MV-4-11 (cell line): ENCODE measurements at regions not wholly inside any gene's neighbourhood (a gene's known extent, or its start where the extent isn't known, plus 50 kb on each side); places are given as distances from the start of the nearest gene placed in this dataset.

Experiments used
- DNase-seq: peaks from one replicate; lab custom pipeline; 2025; lab: John Stamatoyannopoulos, UW

DNA sequence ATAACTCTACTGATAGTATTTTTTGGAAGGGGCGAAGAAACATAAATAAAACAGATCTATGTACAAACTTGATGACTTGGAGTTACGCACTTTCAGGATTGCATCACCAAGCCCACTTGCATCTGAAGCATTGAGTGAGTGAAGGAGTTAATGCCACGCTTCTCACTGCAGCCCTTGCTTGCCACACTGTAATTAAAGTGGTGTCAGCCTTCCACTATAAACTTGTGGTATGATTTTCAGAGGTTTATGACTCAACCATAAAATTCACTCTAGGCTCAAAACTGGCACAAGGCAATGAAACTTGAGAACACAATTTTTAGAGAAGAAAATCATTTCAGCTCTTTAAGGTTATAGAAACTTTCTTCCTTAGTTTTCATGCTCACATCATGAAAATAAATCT lies 93.9 kb upstream of the PRMT6 start:
- no peak for DNase-seq

- no peak for DNase-seq
These were observed 92.0 kb upstream of the PRMT6 start for GRCh38 chr1:106964495-106964894.

- no peak for DNase-seq
These were observed 87.8 kb upstream of the PRMT6 start for GRCh38 chr1:106968644-106969043.

GRCh38 chr1:106969731-106970130 lies 86.7 kb upstream of the PRMT6 start:
- DNase-seq, result no peak

GRCh38 chr1:106972074-106972473 lies 84.4 kb upstream of the PRMT6 start:
- DNase-seq, result no peak

GRCh38 chr1:106975944-106976343 lies 80.5 kb upstream of the PRMT6 start:
- DNase-seq, result no peak

GRCh38 chr1:106978477-106979322 lies 77.8 kb upstream of the PRMT6 start:
- DNase-seq, result no peak

DNA sequence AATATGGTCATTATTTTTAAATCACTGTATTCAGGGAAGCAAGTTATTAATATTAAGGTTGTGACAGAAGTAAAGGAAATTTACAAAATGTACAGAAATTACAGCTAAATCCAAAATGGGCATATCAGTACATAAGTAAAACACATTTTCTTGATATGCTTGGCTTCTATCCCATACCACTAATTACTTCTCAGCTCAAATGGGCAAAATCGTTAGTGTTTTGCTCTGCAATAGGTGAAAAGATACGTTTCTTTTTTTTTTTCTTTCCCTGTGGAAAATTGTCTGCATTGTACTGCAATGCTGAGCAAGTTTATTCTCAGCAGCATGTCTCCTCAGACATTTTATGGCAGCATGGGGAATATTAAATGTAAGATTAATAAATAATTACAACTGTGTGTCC lies 77.1 kb upstream of the PRMT6 start:
- no peak for DNase-seq

DNA sequence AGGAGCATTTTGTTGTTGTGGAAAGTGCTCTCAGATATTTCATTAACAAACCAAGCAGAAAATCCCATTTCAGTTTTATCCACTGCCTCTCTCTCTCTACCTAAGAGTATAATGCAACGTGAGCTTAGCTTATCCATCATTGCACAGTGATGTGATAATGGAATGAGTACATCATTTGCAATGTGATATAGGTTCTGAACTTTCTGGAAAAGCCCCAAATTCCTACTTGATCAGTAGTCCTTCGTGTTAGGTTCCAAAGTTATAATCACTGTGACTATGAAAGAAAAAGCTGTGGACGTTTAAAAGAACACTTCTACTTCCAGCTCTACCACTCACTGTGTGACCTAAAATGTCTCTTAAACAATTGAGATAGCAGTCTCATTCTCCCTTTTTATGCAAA lies 76.4 kb upstream of the PRMT6 start:
- no peak for DNase-seq

GRCh38 chr1:106984801-106985200 lies 71.7 kb upstream of the PRMT6 start:
- no peak for DNase-seq

GRCh38 chr1:106986603-106987002 lies 69.9 kb upstream of the PRMT6 start:
- no peak for DNase-seq

GRCh38 chr1:106995970-106996369 lies 60.5 kb upstream of the PRMT6 start:
- DNase-seq, result no peak

- DNase-seq, result no peak
These were observed 58.0 kb upstream of the PRMT6 start for GRCh38 chr1:106998431-106999002.

DNA sequence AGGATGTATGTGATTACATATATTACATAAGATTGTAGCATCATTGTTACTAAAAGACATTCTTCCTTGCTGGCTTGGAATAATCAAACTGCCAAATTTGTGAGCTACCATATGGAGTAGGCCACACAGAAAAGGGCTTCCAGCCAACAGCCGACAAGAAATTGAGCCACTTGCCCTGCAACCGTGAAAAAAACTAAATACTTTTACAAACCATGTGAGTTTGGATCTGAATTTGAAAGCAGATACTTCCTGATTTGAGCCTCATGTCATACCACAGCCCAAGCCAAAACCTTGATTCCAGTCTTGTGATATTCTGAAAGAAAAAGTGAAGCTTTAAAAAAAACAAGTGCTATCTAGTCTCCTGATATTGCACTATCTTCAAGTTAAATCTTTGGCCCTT lies 55.6 kb upstream of the PRMT6 start:
- DNase-seq, result no peak

DNA sequence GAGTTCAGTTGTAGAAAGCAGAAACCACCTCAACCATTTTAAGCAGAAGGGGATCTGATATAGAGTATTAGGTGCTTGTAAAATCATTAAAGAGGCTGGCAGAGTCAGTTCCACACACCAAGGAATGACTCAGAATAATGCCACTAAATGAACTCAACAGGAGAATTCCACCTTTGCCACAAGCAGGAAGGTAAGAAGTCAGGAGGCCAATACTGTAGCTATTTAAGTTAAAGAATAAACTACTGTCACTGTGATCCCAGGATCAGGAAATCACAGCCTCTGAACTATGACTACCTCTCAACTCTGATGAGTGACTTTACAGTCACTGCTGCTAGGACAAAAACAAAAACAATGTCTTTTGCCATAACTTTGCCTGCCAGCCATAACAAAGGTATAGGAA lies 52.5 kb upstream of the PRMT6 start:
- DNase-seq, result no peak

DNA sequence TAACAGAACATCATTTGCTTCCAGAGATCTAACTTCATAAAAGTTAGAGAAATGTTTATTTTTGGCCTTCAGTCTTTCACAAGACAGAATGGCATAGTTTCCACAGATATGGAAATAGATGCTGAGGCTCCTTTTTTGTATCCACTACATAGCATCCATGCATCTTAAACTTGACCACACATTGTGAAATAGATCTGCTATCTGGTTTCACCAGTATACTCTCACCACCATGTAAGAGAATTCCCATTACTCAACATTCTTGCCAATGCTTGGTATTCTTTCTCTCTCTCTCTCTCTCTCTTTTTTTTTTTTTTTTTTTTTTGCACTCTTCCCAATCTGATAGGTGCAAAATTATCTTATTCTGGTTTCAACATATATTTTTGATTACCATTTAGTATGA lies 52.1 kb upstream of the PRMT6 start:
- DNase-seq, result peak; percentile 13
